Activated effector memory CD4-positive, alpha-beta T cell treated with Interleukin-2 at 50 U/mL for 16 hours (primary cell): ENCODE measurements at regions not wholly inside any gene's neighbourhood (a gene's known extent, or its start where the extent isn't known, plus 50 kb on each side); places are given as distances from the start of the nearest gene placed in this dataset.

Experiments
- DNase-seq: peaks from one replicate; pipeline ENCODE4 v3.0.0-alpha.2; 2020

GRCh38 chr18:22114526-22115321, 54.7 kb upstream of the GATA6 start:
- no peak for DNase-seq

GRCh38 chr18:22115573-22115972, 53.8 kb upstream of the GATA6 start:
- DNase-seq: no peak
